H1 (cell line): ENCODE measurements at regions not wholly inside any gene's neighbourhood (a gene's known extent, or its start where the extent isn't known, plus 50 kb on each side); places are given as distances from the start of the nearest gene placed in this dataset.

Experiments
- TAF7 ChIP-seq: optimal IDR thresholded peaks from 2 replicates; pipeline ENCODE3; 2011; ENCODE audit warnings: low read depth, mild to moderate bottlenecking, inconsistent platforms, low read length, moderate library complexity, borderline replicate concordance

DNA sequence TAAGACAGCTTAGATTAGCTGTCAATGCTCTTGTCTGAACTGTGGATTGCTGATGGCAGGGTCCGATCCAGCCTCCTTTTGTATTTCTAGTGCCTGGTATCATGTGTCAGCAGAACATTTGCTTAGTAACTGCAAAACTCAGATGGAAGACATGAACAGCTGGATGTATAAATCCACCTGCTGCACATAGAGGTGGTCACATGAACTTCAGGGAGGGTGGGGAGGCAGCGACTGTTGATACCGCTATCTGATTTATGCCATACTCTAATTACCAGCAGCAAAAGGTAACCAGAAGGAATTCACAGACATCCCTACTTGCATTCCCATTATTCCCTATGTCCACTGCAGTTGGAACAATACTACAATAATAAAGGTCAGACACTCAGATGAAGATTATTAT is 1036.5 kb downstream of the NLGN4Y start (continued):
- TF ChIP-seq TAF7 = no peak
